ENCODE measurements at regions not wholly inside any gene's neighbourhood (a gene's known extent, or its start where the extent isn't known, plus 50 kb on each side); places are given as distances from the start of the nearest gene placed in this dataset.

- Histone ChIP-seq H3K4me1 (ENCODE audit: control insufficient read depth, extremely low read depth, insufficient read depth, low read length) (no peaks in the 10 kb centered on the region), H3K36me3 (ENCODE audit: control insufficient read depth in 2 of 2, extremely low read depth in 1 of 2, insufficient read depth in 2 of 2, low read length in 2 of 2) (no peaks in the 10 kb centered on the region), H3K27ac (ENCODE audit: control insufficient read depth, insufficient read depth, low read length) (no peak overlapping the region), H3K9ac (ENCODE audit: control insufficient read depth, extremely low read depth, insufficient read depth, low read length) (no peak overlapping the region), H3K4me3 (ENCODE audit: control insufficient read depth in 2 of 3, extremely low read depth in 1 of 3, insufficient read depth in 2 of 3, low read depth in 1 of 3, low read length in 3 of 3) (no peak overlapping the region), H2AFZ (ENCODE audit: control insufficient read depth, low read length) (no peak overlapping the region), H4K20me1 (ENCODE audit: control insufficient read depth, extremely low read depth, insufficient read depth, low read length) (no peaks in the 10 kb centered on the region), H3K79me2 (ENCODE audit: control insufficient read depth, insufficient read depth, low read length) (no peaks in the 10 kb centered on the region), H3K27me3 (ENCODE audit: control insufficient read depth, extremely low read depth, insufficient read depth, low read length) (no peaks in the 10 kb centered on the region), H3K9me1 (ENCODE audit: control insufficient read depth, extremely low read depth, insufficient read depth, low read length) (no peaks in the 10 kb centered on the region), H3K4me2 (ENCODE audit: control insufficient read depth, extremely low read depth, insufficient read depth, low read depth, low read length) (no peak overlapping the region), H3K9me3 (ENCODE audit: control insufficient read depth, low read depth, low read length) (no peaks in the 10 kb centered on the region)
- FAIRE-seq (no peak), DNase-seq (ENCODE audit: low read depth, low spot score) (no peak)
- TF ChIP-seq EZH2 (IDR thresholded peaks at IDR 0.05; ENCODE audit: low read length), result no peak
- TF ChIP-seq, protein P1, sequence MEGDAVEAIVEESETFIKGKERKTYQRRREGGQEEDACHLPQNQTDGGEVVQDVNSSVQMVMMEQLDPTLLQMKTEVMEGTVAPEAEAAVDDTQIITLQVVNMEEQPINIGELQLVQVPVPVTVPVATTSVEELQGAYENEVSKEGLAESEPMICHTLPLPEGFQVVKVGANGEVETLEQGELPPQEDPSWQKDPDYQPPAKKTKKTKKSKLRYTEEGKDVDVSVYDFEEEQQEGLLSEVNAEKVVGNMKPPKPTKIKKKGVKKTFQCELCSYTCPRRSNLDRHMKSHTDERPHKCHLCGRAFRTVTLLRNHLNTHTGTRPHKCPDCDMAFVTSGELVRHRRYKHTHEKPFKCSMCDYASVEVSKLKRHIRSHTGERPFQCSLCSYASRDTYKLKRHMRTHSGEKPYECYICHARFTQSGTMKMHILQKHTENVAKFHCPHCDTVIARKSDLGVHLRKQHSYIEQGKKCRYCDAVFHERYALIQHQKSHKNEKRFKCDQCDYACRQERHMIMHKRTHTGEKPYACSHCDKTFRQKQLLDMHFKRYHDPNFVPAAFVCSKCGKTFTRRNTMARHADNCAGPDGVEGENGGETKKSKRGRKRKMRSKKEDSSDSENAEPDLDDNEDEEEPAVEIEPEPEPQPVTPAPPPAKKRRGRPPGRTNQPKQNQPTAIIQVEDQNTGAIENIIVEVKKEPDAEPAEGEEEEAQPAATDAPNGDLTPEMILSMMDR (optimal IDR thresholded peaks at IDR 0.05 in 1 of 3, IDR thresholded peaks at IDR 0.05 in 1 of 3, conservative IDR thresholded peaks at IDR 0.05 in 1 of 3; ENCODE audit: extremely low read depth in 1 of 3, insufficient read depth in 2 of 3, low read length in 3 of 3), result no peak
- dilution Hi-C loops (cut with MboI; ENCODE audit: extremely low pct_ligation_motif_present, low sequenced_read_pairs), result no loop called here
These were observed 450.5 kb downstream of the ELAVL2 start for GRCh38 chr9:23375511-23375910.

DNA sequence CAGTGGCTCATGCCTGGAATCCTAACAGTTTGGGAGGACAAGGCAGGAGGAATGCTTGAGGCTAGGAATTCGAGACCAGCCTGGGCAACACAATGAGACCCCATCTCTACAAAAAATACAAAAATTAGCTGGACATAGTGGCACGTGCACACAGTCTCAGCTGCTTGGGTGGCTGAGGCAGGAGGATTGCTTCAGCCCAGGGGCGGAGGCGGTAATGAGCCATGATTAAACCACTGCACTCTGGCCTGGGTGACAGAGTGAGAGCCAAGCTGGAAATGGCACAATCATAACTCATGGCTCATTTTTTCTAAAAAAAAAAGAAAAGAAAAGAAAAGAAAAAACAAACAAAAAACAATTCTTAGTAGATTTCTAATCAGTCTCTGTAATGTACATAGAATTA lies 446.2 kb downstream of the ELAVL2 start:
- Histone ChIP-seq H3K9me1 (ENCODE audit: control insufficient read depth, extremely low read depth, insufficient read depth, low read length) (no peaks in the 10 kb centered on the region), H3K9ac (ENCODE audit: control insufficient read depth, extremely low read depth, insufficient read depth, low read length) (no peak overlapping the region), H2AFZ (ENCODE audit: control insufficient read depth, low read length) (no peak overlapping the region), H3K4me3 (ENCODE audit: control insufficient read depth in 2 of 3, extremely low read depth in 1 of 3, insufficient read depth in 2 of 3, low read depth in 1 of 3, low read length in 3 of 3) (no peak overlapping the region), H4K20me1 (ENCODE audit: control insufficient read depth, extremely low read depth, insufficient read depth, low read length) (no peaks in the 10 kb centered on the region), H3K9me3 (ENCODE audit: control insufficient read depth, low read depth, low read length) (no peaks in the 10 kb centered on the region), H3K27me3 (ENCODE audit: control insufficient read depth, extremely low read depth, insufficient read depth, low read length) (no peaks in the 10 kb centered on the region), H3K4me2 (ENCODE audit: control insufficient read depth, extremely low read depth, insufficient read depth, low read depth, low read length) (no peak overlapping the region), H3K79me2 (ENCODE audit: control insufficient read depth, insufficient read depth, low read length) (no peaks in the 10 kb centered on the region), H3K27ac (ENCODE audit: control insufficient read depth, insufficient read depth, low read length) (no peak overlapping the region), H3K36me3 (ENCODE audit: control insufficient read depth in 2 of 2, extremely low read depth in 1 of 2, insufficient read depth in 2 of 2, low read length in 2 of 2) (no peaks in the 10 kb centered on the region), H3K4me1 (ENCODE audit: control insufficient read depth, extremely low read depth, insufficient read depth, low read length) (no peaks in the 10 kb centered on the region)
- FAIRE-seq, result no peak
- TF ChIP-seq EZH2 (IDR thresholded peaks at IDR 0.05; ENCODE audit: low read length), result no peak
- TF ChIP-seq, protein P1 (optimal IDR thresholded peaks at IDR 0.05 in 1 of 3, IDR thresholded peaks at IDR 0.05 in 1 of 3, conservative IDR thresholded peaks at IDR 0.05 in 1 of 3; ENCODE audit: extremely low read depth in 1 of 3, insufficient read depth in 2 of 3, low read length in 3 of 3), result no peak
- dilution Hi-C loops (cut with MboI; ENCODE audit: extremely low pct_ligation_motif_present, low sequenced_read_pairs), result no loop called here
- no peak for DNase-seq (ENCODE audit: low read depth, low spot score)
